ENCODE measurements at regions not wholly inside any gene's neighbourhood (a gene's known extent, or its start where the extent isn't known, plus 50 kb on each side); places are given as distances from the start of the nearest gene placed in this dataset.
A peak's percentile ranks its signal among the peaks of the same experiment; 100 is the strongest.

DNA sequence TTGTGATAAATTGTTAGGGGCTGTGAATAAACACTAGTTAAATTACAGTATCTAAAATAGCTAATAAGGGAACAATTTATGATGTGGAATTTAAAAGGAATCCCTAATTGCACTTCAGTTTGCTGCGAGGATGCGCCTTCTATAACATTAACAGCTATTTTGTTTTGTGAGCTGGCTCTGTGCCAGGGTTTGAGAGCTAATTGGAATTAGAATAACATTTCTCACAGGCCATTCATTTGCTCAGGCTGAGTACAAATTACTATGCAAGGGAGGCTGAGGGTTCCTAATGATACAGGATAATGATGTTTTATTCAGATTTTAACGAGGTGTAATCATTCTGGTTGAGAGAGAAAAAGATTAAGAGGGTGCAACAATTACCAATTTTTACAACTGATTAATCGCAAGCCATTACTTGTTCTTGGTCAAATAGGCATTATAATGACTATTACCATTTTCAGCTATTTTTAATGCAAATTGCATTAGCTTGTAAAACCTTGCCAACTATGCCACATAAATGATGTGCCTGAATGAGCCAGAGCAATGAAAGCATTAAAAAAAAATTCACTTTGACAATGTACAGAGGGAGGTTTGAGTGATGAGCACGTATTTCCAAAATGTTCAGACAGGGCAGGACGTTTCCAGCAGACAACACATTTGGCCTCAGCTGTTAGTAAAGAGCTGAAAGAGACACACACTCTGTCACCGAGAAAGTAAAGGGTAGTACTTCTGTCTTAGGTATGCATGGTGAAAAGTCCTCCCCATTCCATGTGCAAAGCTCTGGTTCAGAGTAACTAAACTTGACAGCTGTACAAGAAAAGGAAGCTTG, 576.5 kb downstream of the TLE1 start:
- Histone ChIP-seq H3K4me3 (ENCODE audit: severe bottlenecking) (no peak overlapping the region), H3K27ac (ENCODE audit: poor library complexity, severe bottlenecking) (no peak overlapping the region), H3K27me3 (ENCODE audit: insufficient read depth, poor library complexity, severe bottlenecking) (no peaks in the 10 kb centered on the region), H3K9me3 (ENCODE audit: severe bottlenecking) (no peaks in the 10 kb centered on the region), H3K4me1 (ENCODE audit: insufficient read depth, poor library complexity, severe bottlenecking) (peaks cover 15% of the 10 kb centered on the region), H3K36me3 (ENCODE audit: low read depth) (no peaks in the 10 kb centered on the region)
- DNase-seq (ENCODE audit: low spot score) (no peak), ATAC-seq (ENCODE audit: low read depth) (no peak)
- TF ChIP-seq, protein P1, sequence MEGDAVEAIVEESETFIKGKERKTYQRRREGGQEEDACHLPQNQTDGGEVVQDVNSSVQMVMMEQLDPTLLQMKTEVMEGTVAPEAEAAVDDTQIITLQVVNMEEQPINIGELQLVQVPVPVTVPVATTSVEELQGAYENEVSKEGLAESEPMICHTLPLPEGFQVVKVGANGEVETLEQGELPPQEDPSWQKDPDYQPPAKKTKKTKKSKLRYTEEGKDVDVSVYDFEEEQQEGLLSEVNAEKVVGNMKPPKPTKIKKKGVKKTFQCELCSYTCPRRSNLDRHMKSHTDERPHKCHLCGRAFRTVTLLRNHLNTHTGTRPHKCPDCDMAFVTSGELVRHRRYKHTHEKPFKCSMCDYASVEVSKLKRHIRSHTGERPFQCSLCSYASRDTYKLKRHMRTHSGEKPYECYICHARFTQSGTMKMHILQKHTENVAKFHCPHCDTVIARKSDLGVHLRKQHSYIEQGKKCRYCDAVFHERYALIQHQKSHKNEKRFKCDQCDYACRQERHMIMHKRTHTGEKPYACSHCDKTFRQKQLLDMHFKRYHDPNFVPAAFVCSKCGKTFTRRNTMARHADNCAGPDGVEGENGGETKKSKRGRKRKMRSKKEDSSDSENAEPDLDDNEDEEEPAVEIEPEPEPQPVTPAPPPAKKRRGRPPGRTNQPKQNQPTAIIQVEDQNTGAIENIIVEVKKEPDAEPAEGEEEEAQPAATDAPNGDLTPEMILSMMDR (IDR thresholded peaks at IDR 0.05; ENCODE audit: poor library complexity, severe bottlenecking) = no peak

DNA sequence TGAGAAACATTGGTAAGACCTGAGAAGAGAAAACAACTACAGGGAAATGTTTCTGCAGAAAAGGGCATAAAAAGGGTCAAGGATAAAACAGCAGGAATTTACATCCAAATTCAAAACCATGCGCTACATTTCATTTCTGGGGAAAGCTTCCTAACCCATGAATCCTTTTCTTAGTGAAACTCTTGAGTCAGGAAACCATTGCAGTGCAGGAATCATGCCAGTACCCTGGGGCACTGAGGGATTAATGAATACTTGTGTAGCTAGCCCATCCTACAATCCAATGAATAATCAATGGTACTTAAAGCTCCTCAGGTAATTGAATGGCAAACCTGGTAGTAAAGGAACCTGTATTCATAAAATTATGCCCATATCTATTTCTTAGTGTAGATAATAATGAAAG, 580.5 kb downstream of the TLE1 start:
- TF ChIP-seq, protein P1 (IDR thresholded peaks at IDR 0.05; ENCODE audit: poor library complexity, severe bottlenecking) = no peak

DNA sequence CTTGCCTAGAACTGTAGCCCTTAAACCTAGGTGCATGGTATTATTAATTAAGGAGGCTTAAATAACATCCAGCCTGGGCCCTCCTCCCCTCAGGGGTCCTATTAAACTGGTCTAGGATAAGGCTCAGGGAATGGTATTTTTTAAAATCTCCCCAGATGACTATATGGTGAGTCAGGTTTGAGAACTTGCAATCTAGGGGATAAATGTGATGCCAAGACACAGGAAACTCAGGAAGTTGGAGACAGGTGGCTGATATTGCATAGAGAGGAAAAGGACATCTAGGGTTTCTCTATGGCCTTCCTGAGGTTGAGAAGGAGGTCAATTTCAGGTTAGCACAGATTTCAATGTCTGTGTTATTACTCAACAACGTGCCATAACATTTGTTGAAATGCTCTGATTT, 581.0 kb downstream of the TLE1 start:
- ATAC-seq (ENCODE audit: low read depth) (peak; percentile 91), DNase-seq (ENCODE audit: low spot score) (no peak)
- no peaks in the 10 kb centered on the region for H3K36me3 ChIP-seq (ENCODE audit: low read depth)
- TF ChIP-seq, protein P1 (IDR thresholded peaks at IDR 0.05; ENCODE audit: poor library complexity, severe bottlenecking) = no peak
- H3K4me1 ChIP-seq (ENCODE audit: insufficient read depth, poor library complexity, severe bottlenecking) = peaks cover 15% of the 10 kb centered on the region
- H3K27ac ChIP-seq (ENCODE audit: poor library complexity, severe bottlenecking) = peak overlapping the region; percentile 72
- H3K4me3 ChIP-seq (ENCODE audit: severe bottlenecking) = no peak overlapping the region
- no peaks in the 10 kb centered on the region for H3K27me3 ChIP-seq (ENCODE audit: insufficient read depth, poor library complexity, severe bottlenecking)
- H3K9me3 ChIP-seq (ENCODE audit: severe bottlenecking) = no peaks in the 10 kb centered on the region

More for the DNA sequence above, 580.5 kb downstream of the TLE1 start:
- peaks cover 15% of the 10 kb centered on the region for H3K4me1 ChIP-seq (ENCODE audit: insufficient read depth, poor library complexity, severe bottlenecking)
- H3K27ac ChIP-seq (ENCODE audit: poor library complexity, severe bottlenecking) = peak overlapping the region; percentile 72
- ATAC-seq (ENCODE audit: low read depth) (peak; percentile 77), DNase-seq (ENCODE audit: low spot score) (no peak)
- no peaks in the 10 kb centered on the region for H3K36me3 ChIP-seq (ENCODE audit: low read depth)
- H3K9me3 ChIP-seq (ENCODE audit: severe bottlenecking) = no peaks in the 10 kb centered on the region
- H3K4me3 ChIP-seq (ENCODE audit: severe bottlenecking) = no peak overlapping the region
- no peaks in the 10 kb centered on the region for H3K27me3 ChIP-seq (ENCODE audit: insufficient read depth, poor library complexity, severe bottlenecking)

DNA sequence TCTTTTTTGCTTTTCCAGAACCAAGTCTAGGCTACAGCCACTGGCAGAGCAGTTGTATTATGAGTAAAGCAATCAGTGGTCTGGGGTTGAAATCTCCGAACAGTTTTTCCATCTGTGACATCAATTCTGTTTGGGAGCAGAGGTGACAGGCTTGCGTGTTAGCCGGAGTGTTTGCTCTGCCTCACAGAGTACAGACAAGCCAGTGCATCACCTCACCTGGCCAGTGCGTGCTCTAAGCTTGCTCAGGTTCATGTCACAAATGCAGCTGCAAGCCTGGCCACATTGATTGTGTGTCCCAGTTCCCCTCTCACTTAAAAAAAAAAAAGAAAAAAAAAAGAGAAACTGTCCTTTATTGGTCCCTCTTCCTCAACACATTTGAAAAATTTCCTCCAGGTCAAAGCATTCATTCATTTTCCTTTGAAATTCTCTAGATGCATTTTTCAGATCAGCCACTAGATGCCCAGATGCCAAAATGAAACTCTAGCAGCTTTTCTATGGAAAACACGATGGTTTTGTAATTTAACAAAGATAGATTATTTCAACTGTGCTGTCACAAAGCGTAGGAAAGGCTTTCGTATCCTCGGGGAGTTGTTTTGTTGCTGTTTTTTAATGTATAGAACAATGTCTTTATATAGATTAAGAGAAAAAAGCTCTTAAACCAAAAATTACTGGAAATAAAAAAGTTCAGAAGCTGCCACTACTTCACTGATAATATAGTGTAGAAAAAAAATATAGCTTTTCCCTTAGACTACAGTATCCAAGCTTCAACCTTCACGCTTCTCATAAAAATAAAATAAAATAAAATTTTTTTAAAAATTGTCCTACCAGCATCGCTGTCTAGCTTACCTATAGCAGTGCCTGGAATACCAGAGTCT, 585.5 kb downstream of the TLE1 start:
- TF ChIP-seq, protein P1 (IDR thresholded peaks at IDR 0.05; ENCODE audit: poor library complexity, severe bottlenecking) = peak; percentile 56
- Histone ChIP-seq H3K4me1 (ENCODE audit: insufficient read depth, poor library complexity, severe bottlenecking) (peaks cover 10% of the 10 kb centered on the region), H3K36me3 (ENCODE audit: low read depth) (no peaks in the 10 kb centered on the region)

More for the DNA sequence above, 585.5 kb downstream of the TLE1 start:
- no peak for ATAC-seq (ENCODE audit: low read depth)
- no peak for DNase-seq (ENCODE audit: low spot score)
- no peaks in the 10 kb centered on the region for H3K27me3 ChIP-seq (ENCODE audit: insufficient read depth, poor library complexity, severe bottlenecking)
- no peak overlapping the region for H3K27ac ChIP-seq (ENCODE audit: poor library complexity, severe bottlenecking)
- no peak overlapping the region for H3K4me3 ChIP-seq (ENCODE audit: severe bottlenecking)
- no peaks in the 10 kb centered on the region for H3K9me3 ChIP-seq (ENCODE audit: severe bottlenecking)

Data from RWPE2 (cell line).